T47D (cell line): ENCODE measurements at regions not wholly inside any gene's neighbourhood (a gene's known extent, or its start where the extent isn't known, plus 50 kb on each side); places are given as distances from the start of the nearest gene placed in this dataset.

Experiments used
- DNase-seq, 2 experiments: peaks; one replicate each; pipeline versions ENCODE4 v3.0.0 to v3.0.0-alpha.2; 2011 to 2012; ENCODE audit warnings: low read depth in 1 of 2, low spot score in 1 of 2
- JUND ChIP-seq: IDR thresholded peaks from 2 replicates; pipeline ENCODE4 v1.6.1; 2012; ENCODE audit warnings: low read depth
- in situ Hi-C: cut with HindIII; loops from 2 replicates; pipeline ENCODE4 v1.10.0; 2016; ENCODE audit warnings: low sequenced_read_pairs, low pct_unique_long_range_greater_than_20kb

- DNase-seq: no peak
- no peak for TF ChIP-seq JUND
- in situ Hi-C loops: no loop called here
Measured at GRCh38 chr18:65025756-65026155, 725.1 kb upstream of the CDH7 start.

GRCh38 chr18:65021021-65021420, 729.8 kb upstream of the CDH7 start:
- in situ Hi-C loops: no loop called here
- no peak for DNase-seq
- TF ChIP-seq JUND: no peak

- in situ Hi-C loops: no loop called here
- no peak for DNase-seq
Measured at GRCh38 chr18:65018184-65018583, 732.6 kb upstream of the CDH7 start.

GRCh38 chr18:65017372-65017760, 733.4 kb upstream of the CDH7 start:
- peak in 1 of 2 experiments; percentile 12 for DNase-seq
- in situ Hi-C loops: no loop called here
- no peak for TF ChIP-seq JUND

More at GRCh38 chr18:65018184-65018583, 732.6 kb upstream of the CDH7 start:
- TF ChIP-seq JUND: no peak

GRCh38 chr18:65016631-65017371, 734.0 kb upstream of the CDH7 start:
- in situ Hi-C loops: no loop called here
- no peak for TF ChIP-seq JUND
- DNase-seq: no peak

- no peak for TF ChIP-seq JUND
- no peak for DNase-seq
- in situ Hi-C loops: no loop called here
Measured at GRCh38 chr18:64994370-64994769, 756.4 kb upstream of the CDH7 start.

- DNase-seq: peak in 1 of 2 experiments; percentile 17
- no peak for TF ChIP-seq JUND
- in situ Hi-C loops: no loop called here
Measured at GRCh38 chr18:64993695-64994094, 757.1 kb upstream of the CDH7 start.

GRCh38 chr18:64992654-64993053, 758.2 kb upstream of the CDH7 start:
- in situ Hi-C loops: no loop called here
- TF ChIP-seq JUND: no peak
- no peak for DNase-seq

GRCh38 chr18:64991102-64991501, 759.7 kb upstream of the CDH7 start:
- no peak for TF ChIP-seq JUND
- in situ Hi-C loops: no loop called here
- no peak for DNase-seq

- in situ Hi-C loops: no loop called here
- no peak for TF ChIP-seq JUND
- no peak for DNase-seq
Measured at GRCh38 chr18:64986906-64987495, 763.8 kb upstream of the CDH7 start.

GRCh38 chr18:64983497-64984238, 767.1 kb upstream of the CDH7 start:
- in situ Hi-C loops: no loop called here
- no peak for TF ChIP-seq JUND
- DNase-seq: no peak

- TF ChIP-seq JUND: no peak
- peak in 1 of 2 experiments; percentile 23 for DNase-seq
- in situ Hi-C loops: no loop called here
Measured at GRCh38 chr18:64982414-64983055, 768.3 kb upstream of the CDH7 start.
